GM18520 (cell line): ENCODE measurements at regions not wholly inside any gene's neighbourhood (a gene's known extent, or its start where the extent isn't known, plus 50 kb on each side); places are given as distances from the start of the nearest gene placed in this dataset.
"Not testable (repeated sequence)": the region's sequence is repeated elsewhere in the genome, so short reads cannot be mapped to it uniquely, and the experiment has no call there.

Source experiments
- ATAC-seq: cut with Tn5 transposase; IDR thresholded peaks from one replicate; pipeline ENCODE4 v1.9.1; 2021; ENCODE audit not compliant: unreplicated experiment

- ATAC-seq = not testable (repeated sequence)
These were observed 3967.6 kb upstream of the TPTE start for GRCh38 chr21:6553505-6554376.

DNA sequence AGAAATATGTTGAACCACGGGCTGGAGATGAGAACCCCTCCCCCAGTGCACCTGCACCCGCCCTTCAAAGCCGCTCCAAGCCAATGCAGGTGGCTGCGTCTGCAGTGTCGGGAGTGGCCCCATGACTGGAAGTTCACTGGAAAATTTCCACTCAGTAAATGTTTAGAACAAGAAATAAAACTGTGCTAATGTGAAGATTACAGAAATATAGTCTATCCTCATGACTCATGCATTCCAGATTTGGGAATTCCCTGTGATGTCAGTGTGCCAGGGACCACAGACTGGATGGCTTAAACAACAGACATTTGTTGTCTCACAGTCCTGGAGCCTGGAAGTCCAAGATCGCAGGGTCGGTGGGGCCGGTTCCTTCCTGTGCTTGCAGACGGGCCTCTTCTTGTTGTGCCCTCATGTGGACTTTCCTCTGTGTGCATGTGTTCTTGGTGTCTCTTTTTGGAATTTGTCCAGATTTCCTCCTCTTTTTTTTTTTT is 3967.0 kb upstream of the TPTE start:
- ATAC-seq = not testable (repeated sequence)

DNA sequence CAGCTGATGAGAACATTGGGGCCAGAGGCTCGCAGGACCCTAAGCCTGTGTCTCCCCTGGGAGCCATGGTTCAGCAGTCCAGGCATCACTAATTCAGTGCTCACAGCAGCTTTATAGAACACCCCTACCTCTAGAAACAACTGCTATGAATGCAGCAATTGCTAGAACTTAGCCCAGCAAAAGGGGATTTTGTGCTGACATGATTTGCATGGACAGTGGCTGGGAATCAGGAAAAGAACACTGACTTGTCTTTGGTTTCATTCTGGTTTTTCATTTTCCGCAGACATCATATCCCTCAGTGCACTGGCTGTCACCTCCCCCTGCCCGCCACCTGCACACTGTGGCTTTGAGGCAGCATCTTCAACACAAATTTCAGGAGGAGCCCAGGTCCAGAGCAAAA is 3964.9 kb upstream of the TPTE start:
- not testable (repeated sequence) for ATAC-seq

- not testable (repeated sequence) for ATAC-seq
These were observed 3964.0 kb upstream of the TPTE start for GRCh38 chr21:6557415-6557814.

- ATAC-seq = not testable (repeated sequence)
These were observed 3960.2 kb upstream of the TPTE start for GRCh38 chr21:6561168-6561567.

- not testable (repeated sequence) for ATAC-seq
These were observed 3959.8 kb upstream of the TPTE start for GRCh38 chr21:6561578-6561977.

- ATAC-seq = not testable (repeated sequence)
These were observed 3956.7 kb upstream of the TPTE start for GRCh38 chr21:6564543-6565166.

DNA sequence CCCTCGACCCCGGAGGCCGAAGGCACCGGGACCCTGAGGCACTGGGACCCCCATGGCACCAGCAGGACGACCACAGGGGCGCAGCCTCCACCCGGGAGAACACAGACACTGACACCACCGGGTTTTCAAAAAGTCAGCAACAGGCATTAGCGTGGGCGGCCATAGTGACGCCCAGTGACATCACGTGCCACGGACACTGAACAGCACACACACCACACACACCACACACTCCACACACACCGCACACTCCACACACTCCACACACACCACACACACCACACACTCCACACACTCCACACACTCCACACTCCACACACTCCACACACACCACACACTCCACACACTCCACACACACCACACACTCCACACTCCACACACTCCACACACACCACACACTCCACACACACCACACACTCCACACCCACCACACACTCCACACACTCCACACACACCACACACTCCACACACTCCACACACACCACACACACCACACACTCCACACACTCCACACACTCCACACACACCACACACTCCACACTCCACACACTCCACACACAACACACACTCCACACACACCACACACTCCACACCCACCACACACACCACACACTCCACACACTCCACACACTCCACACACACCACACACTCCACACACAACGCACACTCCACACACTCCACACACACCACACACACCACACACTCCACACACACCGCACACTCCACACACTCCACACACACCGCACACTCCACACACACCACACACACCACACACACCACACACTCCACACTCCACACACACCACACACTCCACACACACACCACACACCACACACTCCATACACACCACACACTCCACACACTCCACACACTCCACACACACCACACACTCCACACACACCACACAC is 3955.9 kb upstream of the TPTE start:
- ATAC-seq = not testable (repeated sequence)

- ATAC-seq = not testable (repeated sequence)
These were observed 3953.8 kb upstream of the TPTE start for GRCh38 chr21:6567542-6567941.

- not testable (repeated sequence) for ATAC-seq
These were observed 3952.2 kb upstream of the TPTE start for GRCh38 chr21:6569152-6569551.

DNA sequence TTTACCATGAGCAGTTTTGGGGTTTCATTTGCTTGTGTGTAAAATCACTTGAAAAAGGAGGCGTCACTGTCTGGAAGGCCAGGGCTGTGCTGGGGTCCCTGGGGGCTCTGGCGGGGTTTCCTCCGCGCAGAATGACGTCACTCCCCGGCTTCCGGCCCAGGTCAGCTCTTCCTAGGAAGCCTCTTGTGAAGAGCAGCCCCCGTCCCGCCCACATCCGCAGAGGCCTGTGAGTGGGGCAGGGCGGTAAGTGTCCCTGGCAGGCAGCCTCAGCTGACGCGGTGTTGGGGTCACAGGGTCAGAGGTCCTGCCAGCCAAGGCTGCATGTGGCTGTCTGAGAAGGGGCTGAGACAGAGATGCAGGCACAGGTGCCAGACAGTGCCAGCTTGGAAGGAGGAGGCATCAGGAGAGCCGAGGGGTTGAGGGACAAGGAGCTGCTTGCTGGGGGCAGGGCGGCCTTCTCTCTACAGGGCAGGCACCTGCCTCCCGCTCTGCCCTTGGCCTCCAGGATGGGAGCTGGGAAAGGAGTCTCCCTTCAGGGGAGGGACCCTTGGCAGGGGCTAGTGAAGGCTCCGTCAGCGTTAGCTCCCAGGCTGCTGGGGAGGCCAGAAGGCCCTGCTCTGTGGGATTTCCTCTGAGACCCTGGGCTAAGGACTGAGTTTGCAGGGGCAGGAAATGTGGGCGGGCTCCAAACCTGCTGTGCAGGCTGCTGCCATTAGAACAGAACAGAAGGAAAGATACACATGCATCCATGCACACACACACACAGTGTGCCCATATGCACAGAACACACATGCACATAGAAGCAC is 3951.6 kb upstream of the TPTE start:
- ATAC-seq = not testable (repeated sequence)

- not testable (repeated sequence) for ATAC-seq
These were observed 3950.5 kb upstream of the TPTE start for GRCh38 chr21:6570700-6571368.

DNA sequence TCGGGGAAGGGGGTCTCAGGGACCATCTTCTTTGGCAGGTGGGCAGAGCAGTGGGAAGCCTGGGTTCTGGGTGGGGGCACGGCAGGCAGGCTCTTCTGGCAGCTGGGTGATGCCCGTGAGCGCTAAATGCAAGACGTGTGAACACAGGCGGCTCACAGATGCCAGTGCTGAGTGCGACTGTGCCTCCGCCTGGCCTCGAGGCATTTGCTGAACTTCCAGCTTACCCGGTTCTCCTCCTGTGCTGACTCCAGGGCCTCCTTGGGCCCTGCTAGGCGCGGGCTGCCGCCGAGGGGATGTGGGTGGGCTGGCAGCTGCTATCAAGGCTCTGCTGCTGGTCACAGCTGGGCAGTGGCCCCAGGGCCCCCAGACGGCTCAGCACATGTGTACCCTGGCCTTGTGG is 3947.8 kb upstream of the TPTE start:
- not testable (repeated sequence) for ATAC-seq

DNA sequence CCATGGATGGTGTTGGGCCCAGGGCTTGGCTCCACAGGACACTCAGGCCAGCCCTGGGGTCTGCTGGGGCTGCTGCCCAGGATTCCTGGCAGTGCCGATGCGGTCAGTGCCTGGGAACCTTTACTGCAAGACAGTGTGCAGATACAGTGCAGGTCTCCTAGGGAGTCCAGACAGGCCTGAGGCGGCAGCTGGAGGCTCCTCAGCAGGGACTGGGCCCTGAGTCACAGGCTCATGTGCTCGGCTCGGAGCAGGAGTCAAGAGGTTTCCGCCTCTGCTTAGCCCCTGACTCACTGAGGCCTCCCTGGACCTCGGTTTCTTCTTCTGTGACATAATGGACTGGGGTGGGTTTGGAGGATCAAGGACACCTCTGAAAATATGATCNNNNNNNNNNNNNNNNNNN is 3941.6 kb upstream of the TPTE start:
- not testable (repeated sequence) for ATAC-seq
